Head of caudate nucleus (tissue), 42 donors: ENCODE measurements at regions not wholly inside any gene's neighbourhood (a gene's known extent, or its start where the extent isn't known, plus 50 kb on each side); places are given as distances from the start of the nearest gene placed in this dataset.
A peak's percentile ranks its signal among the peaks of the same experiment; 100 is the strongest.
"Not testable (repeated sequence)": the region's sequence is repeated elsewhere in the genome, so short reads cannot be mapped to it uniquely, and the experiment has no call there.

Source experiments
- DNase-seq, 42 donors: peaks; one replicate each; pipeline versions ENCODE4 v3.0.0 to v3.0.0-alpha.2; 2020 to 2021; ENCODE audit warnings: mixed read lengths in 7 of 42
- intact Hi-C: fragments of 100-400 bp; cut with DNase I; formaldehyde crosslinking; loops from one replicate; pipeline ENCODE4 v1.15.0; 2022

DNA sequence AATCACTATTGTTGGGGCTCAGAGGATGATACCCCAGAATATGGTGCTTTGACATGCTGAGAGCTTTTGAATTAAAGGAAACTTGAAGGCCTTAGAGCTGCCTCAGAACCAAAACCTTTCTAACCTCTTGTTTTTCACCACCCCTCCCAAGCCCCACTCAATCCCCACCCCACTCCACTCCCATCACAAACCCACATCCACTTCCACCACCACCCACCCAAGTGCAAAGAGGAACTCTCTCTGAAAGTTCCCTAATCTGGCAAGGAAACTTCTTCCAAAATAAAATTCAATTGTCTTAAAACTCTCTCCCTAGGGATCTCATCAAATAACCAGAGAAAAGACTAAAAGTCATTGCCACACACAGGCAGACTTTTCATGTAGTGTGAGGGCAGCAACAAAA, 301.2 kb upstream of the ARHGEF26 start:
- intact Hi-C loops = no loop called here
- DNase-seq = no peak

- intact Hi-C loops, DNase-seq: not testable (repeated sequence)
These were observed 292.8 kb upstream of the ARHGEF26 start for GRCh38 chr3:153828346-153828745.

- no peak for DNase-seq
- intact Hi-C loops = no loop called here
These were observed 291.5 kb upstream of the ARHGEF26 start for GRCh38 chr3:153829606-153830170.

- intact Hi-C loops = no loop called here
- no peak for DNase-seq
These were observed 290.6 kb upstream of the ARHGEF26 start for GRCh38 chr3:153830552-153830951.

- intact Hi-C loops = no loop called here
- no peak for DNase-seq
These were observed 285.6 kb upstream of the ARHGEF26 start for GRCh38 chr3:153835540-153835939.

- intact Hi-C loops = no loop called here
These were observed 280.7 kb upstream of the ARHGEF26 start for GRCh38 chr3:153840487-153840886.

DNA sequence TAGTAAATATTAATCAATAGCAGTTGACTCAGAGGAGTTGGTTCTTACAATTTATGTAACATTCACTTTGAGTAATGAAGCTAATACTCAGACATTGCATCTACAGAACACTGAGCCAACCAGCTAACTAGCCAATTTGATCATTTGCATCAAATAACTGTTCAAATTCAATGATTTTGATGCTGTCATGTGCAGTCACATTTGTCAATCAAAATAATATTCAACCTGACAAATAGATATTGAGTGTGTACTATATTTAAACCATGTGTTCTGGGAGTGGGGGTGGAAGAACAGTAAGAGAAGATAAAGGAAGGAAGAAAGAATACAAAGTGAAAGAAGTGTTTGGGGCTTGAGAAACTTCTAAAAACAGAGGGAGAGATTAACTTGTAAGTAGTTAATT, 277.2 kb upstream of the ARHGEF26 start:
- DNase-seq = no peak
- intact Hi-C loops = no loop called here

More at GRCh38 chr3:153840487-153840886, 280.7 kb upstream of the ARHGEF26 start:
- no peak for DNase-seq

GRCh38 chr3:153845311-153845710, 275.9 kb upstream of the ARHGEF26 start:
- intact Hi-C loops = no loop called here
- DNase-seq = no peak

DNA sequence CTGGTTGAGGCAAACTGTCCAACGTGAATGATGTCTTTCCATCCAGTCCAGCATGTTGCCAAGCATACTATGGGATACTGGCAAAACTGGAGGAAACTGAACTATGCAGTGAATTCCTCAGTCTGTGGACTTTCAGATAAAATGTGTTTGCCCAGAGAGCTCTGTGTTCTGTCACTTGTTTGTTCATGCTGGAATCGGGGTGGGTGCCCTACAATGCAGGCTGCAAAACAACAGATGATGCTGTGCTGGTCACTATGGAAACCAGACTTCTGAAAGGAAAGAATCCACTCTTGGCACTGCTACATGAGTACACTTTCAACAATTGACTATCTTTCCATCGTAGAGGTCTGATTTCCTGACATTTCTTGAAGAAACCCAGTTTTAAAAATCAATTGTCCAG, 272.5 kb upstream of the ARHGEF26 start:
- DNase-seq = peak in 1 of 42 donors; percentile 7
- intact Hi-C loops = no loop called here

DNA sequence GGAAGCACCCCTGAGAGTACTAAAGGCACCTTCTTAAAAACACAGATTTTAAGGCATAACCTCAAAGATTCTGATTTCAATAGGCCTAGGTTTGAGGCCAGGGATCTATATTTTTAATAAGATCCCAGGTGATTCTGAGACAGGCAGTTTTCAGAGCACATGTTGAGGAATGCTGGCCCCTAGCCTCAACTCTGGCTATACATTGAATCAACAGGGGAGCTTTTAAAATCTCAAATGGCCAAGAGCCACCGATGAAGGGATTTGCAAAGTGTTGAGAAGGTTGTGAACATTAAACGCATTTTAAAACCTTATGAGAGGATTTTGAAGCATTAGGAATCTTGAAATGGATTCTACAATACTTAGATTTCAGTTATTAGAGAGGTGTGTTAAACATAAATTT, 268.8 kb upstream of the ARHGEF26 start:
- no peak for DNase-seq
- intact Hi-C loops = no loop called here

- intact Hi-C loops = no loop called here
- DNase-seq = no peak
These were observed 268.0 kb upstream of the ARHGEF26 start for GRCh38 chr3:153853163-153853562.

GRCh38 chr3:153855772-153856171, 265.4 kb upstream of the ARHGEF26 start:
- no peak for DNase-seq
- intact Hi-C loops = no loop called here

DNA sequence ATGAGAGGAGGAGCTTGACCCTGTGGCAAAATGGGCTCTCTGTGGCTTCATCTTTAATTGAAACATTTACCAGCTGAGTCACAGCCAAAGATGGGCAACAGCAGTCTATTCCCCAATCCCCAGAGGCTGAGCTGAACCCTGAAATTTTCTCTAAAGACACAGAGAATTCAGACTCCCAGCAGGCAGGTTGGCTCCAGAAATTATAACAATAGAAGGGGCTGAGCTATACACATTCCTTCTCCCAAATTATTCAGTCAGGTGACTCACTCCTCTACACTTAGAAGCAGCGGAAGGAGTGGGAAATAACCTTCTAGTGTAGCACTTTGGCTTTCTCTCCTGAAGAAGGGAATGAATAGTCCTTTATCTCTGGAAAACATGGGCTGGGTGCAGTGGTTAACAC, 264.3 kb upstream of the ARHGEF26 start:
- intact Hi-C loops = no loop called here
- DNase-seq = no peak

DNA sequence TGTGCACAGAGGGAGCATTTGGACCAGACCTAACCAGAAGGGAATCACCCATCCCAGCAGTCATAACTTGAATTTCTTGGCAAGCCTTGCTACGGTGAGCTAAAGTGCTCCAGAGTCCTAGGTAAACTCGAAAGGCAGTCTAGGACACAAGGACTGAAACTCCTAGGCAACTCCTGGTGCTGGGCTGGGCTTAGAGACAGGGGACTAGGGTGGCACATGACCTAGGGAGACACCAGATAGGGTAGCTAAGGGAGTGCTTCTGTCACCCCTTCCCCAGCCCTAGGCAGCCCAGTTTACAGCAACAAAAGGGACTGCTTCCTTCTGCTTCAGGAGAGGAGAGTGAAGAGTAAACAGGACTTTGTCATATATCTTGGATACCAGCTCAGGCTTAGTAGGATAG, 256.4 kb upstream of the ARHGEF26 start:
- intact Hi-C loops = no loop called here

DNA sequence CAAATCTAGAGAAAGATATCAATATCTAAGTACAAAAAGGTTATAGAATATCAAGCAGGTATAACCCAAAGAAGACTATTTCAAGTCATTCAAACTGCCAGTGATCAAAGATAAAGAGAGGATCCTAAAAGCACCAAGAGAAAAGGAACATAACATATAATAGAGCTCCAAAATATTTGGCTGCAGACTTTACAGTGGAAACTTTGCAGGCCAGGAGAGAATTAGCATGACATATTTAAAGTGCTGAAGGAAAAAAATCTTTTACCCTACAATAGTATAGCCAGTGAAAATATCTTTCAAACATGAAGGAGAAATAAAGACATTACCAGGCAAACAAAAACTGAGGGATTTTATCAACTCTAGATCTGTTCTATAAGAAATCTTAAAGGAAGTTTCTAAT, 254.3 kb upstream of the ARHGEF26 start:
- intact Hi-C loops = no loop called here
- no peak for DNase-seq

More for the DNA sequence above, 256.4 kb upstream of the ARHGEF26 start:
- no peak for DNase-seq

DNA sequence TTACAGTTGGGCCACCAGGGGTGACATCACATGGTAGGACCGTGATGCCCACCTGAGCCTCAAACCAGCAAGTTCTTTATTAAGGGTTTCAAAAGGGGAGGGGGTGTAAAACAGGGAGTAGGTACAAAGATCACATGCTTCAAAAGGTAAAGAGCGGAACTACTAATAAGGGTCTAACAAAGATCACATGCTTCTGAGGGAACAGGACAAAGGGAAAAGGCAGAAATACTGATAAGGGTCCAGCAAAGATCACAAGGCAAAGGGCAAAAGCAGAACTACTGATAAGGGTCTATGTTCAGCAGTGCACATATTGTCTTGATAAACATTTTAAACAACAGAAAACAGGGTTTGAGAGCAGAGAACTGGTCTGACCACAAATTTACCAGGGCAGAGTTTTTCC, 246.8 kb upstream of the ARHGEF26 start:
- DNase-seq, intact Hi-C loops: not testable (repeated sequence)

DNA sequence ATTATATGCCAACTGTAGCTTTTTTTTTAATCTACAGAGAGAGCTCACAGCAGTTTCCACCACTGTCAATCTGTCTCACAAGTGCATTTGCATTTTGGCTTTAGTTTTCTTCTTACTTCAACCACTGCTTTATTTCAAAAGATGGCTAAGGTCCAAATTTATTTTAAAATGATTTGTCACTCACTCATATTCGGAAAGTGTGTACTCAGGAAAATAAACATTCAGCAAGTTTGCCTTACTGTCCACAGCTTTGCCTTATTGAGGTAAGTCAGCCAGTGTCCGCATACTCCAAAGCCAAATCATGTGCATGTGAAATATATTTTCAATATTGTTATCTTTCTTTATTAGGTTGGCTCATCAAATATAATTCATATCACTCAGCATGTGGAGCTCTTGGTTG, 240.7 kb upstream of the ARHGEF26 start:
- intact Hi-C loops = no loop called here
- no peak for DNase-seq

DNA sequence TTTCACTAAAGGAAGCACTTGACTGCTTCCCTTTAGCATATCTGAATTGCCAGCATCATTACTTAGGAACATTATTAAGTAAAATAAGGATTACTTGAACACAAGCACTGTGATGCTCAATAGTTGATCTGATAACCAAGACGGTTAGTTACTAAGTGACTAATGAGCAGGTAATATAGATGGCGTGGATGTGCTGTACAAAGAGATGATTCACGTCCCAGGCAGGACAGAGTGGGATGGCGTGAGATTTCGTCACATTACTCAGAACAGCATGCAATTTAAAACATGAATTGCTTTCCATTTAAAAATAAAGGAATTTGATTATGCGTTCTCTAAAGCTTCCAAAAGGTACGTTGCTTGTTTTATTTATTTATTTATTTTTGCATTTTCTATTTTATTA, 240.0 kb upstream of the ARHGEF26 start:
- no peak for DNase-seq
- intact Hi-C loops = no loop called here

- intact Hi-C loops = no loop called here
- DNase-seq = no peak
These were observed 235.8 kb upstream of the ARHGEF26 start for GRCh38 chr3:153885359-153885758.

GRCh38 chr3:153889905-153890334, 231.3 kb upstream of the ARHGEF26 start:
- intact Hi-C loops = no loop called here
- DNase-seq = no peak

DNA sequence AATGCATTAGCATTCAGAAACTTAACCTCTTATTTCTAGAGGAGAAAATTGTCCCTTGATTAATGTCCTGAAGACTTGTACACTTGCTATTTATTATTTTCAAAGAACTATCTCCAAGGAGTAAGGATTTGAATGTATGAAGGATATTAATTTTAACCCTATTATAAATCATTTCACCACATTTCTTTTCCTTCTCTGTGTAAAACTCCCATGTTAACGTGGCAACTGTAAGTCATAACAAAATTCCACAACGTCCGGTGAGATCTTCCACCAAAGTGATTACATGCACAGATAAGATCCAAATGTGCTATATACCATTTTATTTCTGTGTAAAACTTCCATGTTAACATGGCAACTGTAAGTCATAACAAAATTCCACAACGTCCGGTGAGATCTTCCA, 229.1 kb upstream of the ARHGEF26 start:
- intact Hi-C loops = no loop called here
- no peak for DNase-seq

- no peak for DNase-seq
These were observed 226.3 kb upstream of the ARHGEF26 start for GRCh38 chr3:153894857-153895256.

More at GRCh38 chr3:153894857-153895256, 226.3 kb upstream of the ARHGEF26 start:
- intact Hi-C loops = no loop called here
